ENCODE measurements at regions not wholly inside any gene's neighbourhood (a gene's known extent, or its start where the extent isn't known, plus 50 kb on each side); places are given as distances from the start of the nearest gene placed in this dataset.

GRCh38 chr6:159375014-159375413 lies 205.8 kb downstream of the FNDC1 start:
- no peak for TF ChIP-seq CTCF (IDR thresholded peaks at IDR 0.05)
- TF ChIP-seq POLR2A (IDR thresholded peaks at IDR 0.05) = no peak

DNA sequence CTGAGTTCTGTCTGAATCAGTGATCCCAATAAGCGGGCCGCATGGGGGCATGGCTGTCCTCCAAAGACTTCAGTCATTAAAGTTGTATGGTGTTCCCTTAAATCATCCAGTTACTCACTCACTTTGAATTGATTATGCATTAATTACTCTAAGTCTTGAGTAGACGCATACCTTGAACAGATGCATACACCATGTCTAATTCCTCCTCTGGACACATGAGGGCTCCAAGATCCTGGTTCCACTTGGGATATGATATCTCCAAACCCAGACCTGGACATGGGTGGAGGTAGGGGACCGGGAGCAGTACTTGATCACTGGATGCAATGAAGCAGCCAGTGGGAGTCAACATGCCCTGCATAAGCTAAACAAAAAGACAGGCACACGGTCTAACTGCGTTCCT lies 204.5 kb downstream of the FNDC1 start:
- no peak overlapping the region for H3K4me3 ChIP-seq
- H3K9me3 ChIP-seq = no peaks in the 10 kb centered on the region
- WGBS, 2 donors = 92% methylated on average over 6 of the region's 6 CpGs
- no peaks in the 10 kb centered on the region for H3K36me3 ChIP-seq (ENCODE audit: low read depth, missing control alignments)
- H3K27ac ChIP-seq = no peak overlapping the region
- H3K4me1 ChIP-seq = no peaks in the 10 kb centered on the region
- H3K27me3 ChIP-seq = no peaks in the 10 kb centered on the region
- intact Hi-C loops (cut with DNase I; ENCODE audit: low total_unique reads) = no loop called here
- DNase-seq = no peak
- TF ChIP-seq CTCF (IDR thresholded peaks at IDR 0.05) = no peak

More at GRCh38 chr6:159375014-159375413, 205.8 kb downstream of the FNDC1 start:
- no peaks in the 10 kb centered on the region for H3K9me3 ChIP-seq
- intact Hi-C loops (cut with DNase I; ENCODE audit: low total_unique reads) = no loop called here
- H3K27me3 ChIP-seq = no peaks in the 10 kb centered on the region
- no peaks in the 10 kb centered on the region for H3K4me1 ChIP-seq
- H3K4me3 ChIP-seq = no peak overlapping the region
- H3K36me3 ChIP-seq (ENCODE audit: low read depth, missing control alignments) = no peaks in the 10 kb centered on the region
- 55 to 80% methylated on average over 15 to 19 of the region's 19 CpGs for WGBS, 2 donors
- H3K27ac ChIP-seq = no peak overlapping the region
- DNase-seq = no peak

- Histone ChIP-seq H3K4me3 (no peak overlapping the region), H3K9me3 (no peaks in the 10 kb centered on the region), H3K27ac (no peak overlapping the region), H3K4me1 (no peaks in the 10 kb centered on the region), H3K27me3 (no peaks in the 10 kb centered on the region), H3K36me3 (ENCODE audit: low read depth, missing control alignments) (no peaks in the 10 kb centered on the region)
- no peak for DNase-seq
- intact Hi-C loops (cut with DNase I; ENCODE audit: low total_unique reads) = no loop called here
- TF ChIP-seq POLR2A (IDR thresholded peaks at IDR 0.05) (no peak), CTCF (IDR thresholded peaks at IDR 0.05) (no peak)
- WGBS, 2 donors = 89 to 97% methylated on average over 2 of the region's 2 CpGs
These were observed 203.1 kb downstream of the FNDC1 start for GRCh38 chr6:159372333-159372732.

DNA sequence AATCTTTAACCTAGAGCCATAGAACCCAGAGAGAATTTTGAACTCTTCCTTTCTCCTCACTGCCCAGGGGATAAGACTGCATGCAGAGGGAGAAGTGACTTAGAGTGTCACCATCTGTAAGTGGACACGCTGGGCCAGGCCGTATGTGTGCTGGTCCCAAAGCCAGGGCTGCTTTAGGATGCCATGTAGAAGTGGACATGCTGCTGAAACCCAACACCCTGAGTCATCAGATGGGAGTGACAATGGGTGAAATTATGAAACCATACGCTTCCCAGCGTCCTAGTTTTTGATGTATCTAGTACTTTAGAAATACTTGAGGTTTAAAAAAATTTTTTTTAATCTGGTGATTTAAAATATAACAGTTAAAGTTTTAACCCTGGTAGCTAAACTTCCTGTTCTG lies 191.1 kb downstream of the FNDC1 start:
- Histone ChIP-seq H3K9me3 (no peaks in the 10 kb centered on the region), H3K36me3 (ENCODE audit: low read depth, missing control alignments) (no peaks in the 10 kb centered on the region), H3K27me3 (no peaks in the 10 kb centered on the region), H3K27ac (no peak overlapping the region), H3K4me1 (no peaks in the 10 kb centered on the region), H3K4me3 (no peak overlapping the region)
- TF ChIP-seq CTCF (IDR thresholded peaks at IDR 0.05) = no peak
- no peak for TF ChIP-seq POLR2A (IDR thresholded peaks at IDR 0.05)
- no peak for DNase-seq
- 68 to 79% methylated on average over 4 of the region's 4 CpGs for WGBS, 2 donors
- intact Hi-C loops (cut with DNase I; ENCODE audit: low total_unique reads) = no loop called here

GRCh38 chr6:159359581-159360297 lies 190.5 kb downstream of the FNDC1 start:
- Histone ChIP-seq H3K4me1 (no peaks in the 10 kb centered on the region), H3K9me3 (no peaks in the 10 kb centered on the region), H3K36me3 (ENCODE audit: low read depth, missing control alignments) (no peaks in the 10 kb centered on the region), H3K27me3 (no peaks in the 10 kb centered on the region), H3K4me3 (no peak overlapping the region), H3K27ac (no peak overlapping the region)
- WGBS, 2 donors = 67 to 69% methylated on average over 8 of the region's 8 CpGs
- no peak for DNase-seq
- intact Hi-C loops (cut with DNase I; ENCODE audit: low total_unique reads) = no loop called here
- no peak for TF ChIP-seq CTCF (IDR thresholded peaks at IDR 0.05)
- no peak for TF ChIP-seq POLR2A (IDR thresholded peaks at IDR 0.05)
